D721Med (cell line): ENCODE measurements at regions not wholly inside any gene's neighbourhood (a gene's known extent, or its start where the extent isn't known, plus 50 kb on each side); places are given as distances from the start of the nearest gene placed in this dataset.

Experiments
- DNase-seq: peaks from one replicate; pipeline ENCODE4 v3.0.0; 2011; ENCODE audit warnings: low spot score; ENCODE audit not compliant: insufficient read length
- FAIRE-seq: peaks from 2 replicates; lab custom pipeline; 2011; peaks lifted over from hg19 to GRCh38; lab: Jason Lieb, UNC
- CTCF ChIP-seq: IDR thresholded peaks from 2 replicates; pipeline ENCODE4 v1.5.1; 2012; ENCODE audit warnings: mild to moderate bottlenecking, control low read depth; ENCODE audit not compliant: insufficient read depth; ENCODE audit errors: missing control alignments

GRCh38 chr17:71118039-71118438, 948.7 kb downstream of the KCNJ2 start:
- TF ChIP-seq CTCF, result peak; percentile 58
- FAIRE-seq (no peak), DNase-seq (no peak)

DNA sequence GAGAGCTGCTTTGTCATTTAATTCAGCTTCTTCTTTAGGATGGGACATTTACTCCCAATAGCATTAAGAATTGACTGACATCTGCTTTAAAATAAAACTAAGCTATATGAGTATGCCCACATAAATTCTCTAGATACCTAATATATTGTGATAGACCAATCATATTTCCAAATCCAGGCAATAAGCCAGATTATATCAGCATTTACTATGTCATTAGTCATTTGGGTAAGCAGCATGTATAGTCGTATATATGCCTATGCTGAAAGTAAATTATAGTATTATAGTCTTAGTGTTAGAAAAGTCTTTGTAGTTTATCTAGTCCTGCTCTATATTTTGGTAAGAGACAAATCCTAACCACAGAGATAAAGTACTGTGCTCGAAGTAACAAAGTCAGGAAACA, 958.1 kb downstream of the KCNJ2 start:
- DNase-seq, result no peak
- no peak for TF ChIP-seq CTCF
- no peak for FAIRE-seq

DNA sequence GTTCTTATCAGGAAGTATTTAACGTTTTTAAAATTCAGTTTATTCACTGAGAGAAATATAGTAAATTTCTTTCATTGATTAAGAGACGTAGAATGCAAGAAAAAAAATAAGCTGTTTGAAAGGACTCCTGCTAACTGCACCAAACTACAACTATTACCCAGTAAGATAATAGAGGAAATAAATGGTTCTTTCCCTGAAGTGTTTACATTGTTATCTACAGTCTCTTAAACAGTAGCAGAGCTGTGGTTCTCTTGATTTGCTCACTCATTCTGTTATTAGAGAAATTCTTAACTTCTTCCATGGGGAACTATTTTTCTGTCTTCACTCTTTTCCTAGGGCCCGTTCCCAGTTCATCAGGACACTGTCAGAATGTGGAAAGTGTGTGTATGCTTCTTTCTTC, 973.0 kb downstream of the KCNJ2 start:
- no peak for TF ChIP-seq CTCF
- FAIRE-seq (no peak), DNase-seq (no peak)

DNA sequence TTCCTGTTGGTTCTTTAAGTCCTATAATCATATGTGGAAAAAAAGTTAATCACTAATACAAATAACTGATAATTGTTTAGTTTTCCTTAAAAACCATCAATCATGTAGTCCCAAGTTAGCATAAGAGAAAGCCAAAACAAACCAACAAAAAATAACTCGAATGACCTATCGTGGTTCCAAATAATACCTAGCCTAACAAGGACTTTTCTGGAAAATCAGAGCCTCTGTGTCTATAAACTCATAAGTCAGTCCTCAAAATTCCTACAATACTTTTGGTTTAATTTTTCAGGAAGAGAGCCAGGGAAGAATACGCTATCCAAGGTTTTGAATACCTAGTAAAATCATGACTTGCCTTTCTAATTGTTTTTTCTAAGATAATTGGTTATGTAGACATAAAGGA, 975.3 kb upstream of the SOX9 start:
- no peak for TF ChIP-seq CTCF
- FAIRE-seq (no peak), DNase-seq (no peak)

GRCh38 chr17:71147906-71148305, 972.9 kb upstream of the SOX9 start:
- no peak for TF ChIP-seq CTCF
- DNase-seq (no peak), FAIRE-seq (no peak)

- TF ChIP-seq CTCF, result no peak
- no peak for FAIRE-seq
- no peak for DNase-seq
Observed at GRCh38 chr17:71149607-71150006, 971.2 kb upstream of the SOX9 start.

DNA sequence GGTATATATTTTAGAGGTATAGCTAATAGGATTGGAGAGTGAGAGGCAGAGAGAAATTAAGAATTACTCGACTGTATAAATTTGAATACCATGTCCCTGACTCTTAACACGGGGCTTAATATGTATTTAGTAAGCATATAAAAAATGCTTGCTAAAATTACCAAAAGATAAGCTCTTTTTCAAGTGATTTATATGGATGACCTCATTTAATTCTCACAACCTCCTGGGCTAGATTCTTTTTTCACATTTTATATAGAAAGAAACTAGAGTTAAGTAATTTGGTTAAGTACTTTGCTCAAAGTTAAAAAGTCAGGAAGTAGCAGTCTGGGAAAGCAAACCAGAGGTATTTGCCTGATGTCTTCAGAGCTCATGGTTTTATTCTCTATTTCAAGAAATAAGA, 963.5 kb upstream of the SOX9 start:
- FAIRE-seq (no peak), DNase-seq (no peak)
- no peak for TF ChIP-seq CTCF
